H1 (cell line): ENCODE measurements at regions not wholly inside any gene's neighbourhood (a gene's known extent, or its start where the extent isn't known, plus 50 kb on each side); places are given as distances from the start of the nearest gene placed in this dataset.

Experiments
- RAD21 ChIP-seq, 2 experiments: IDR thresholded peaks in 1 of 2; conservative IDR thresholded peaks in 1 of 2; 2 replicates each; pipeline ENCODE4 v1.6.1; 2011; ENCODE audit warnings: low read depth in 2 of 2, low read length in 2 of 2, improper control_type of control experiment in 1 of 2, inconsistent platforms in 1 of 2, mild to moderate bottlenecking in 1 of 2, moderate library complexity in 1 of 2
- TBP ChIP-seq: IDR thresholded peaks from 2 replicates; pipeline ENCODE4 v1.6.1; 2011; ENCODE audit warnings: low read depth, low read length, improper control_type of control experiment

GRCh38 chr5:128757196-128757959 lies 207.9 kb upstream of the SLC27A6 start:
- TF ChIP-seq TBP (no peak), RAD21 (IDR thresholded peaks at IDR 0.05 in 1 of 2, conservative IDR thresholded peaks at IDR 0.05 in 1 of 2; ENCODE audit: low read depth in 2 of 2, low read length in 2 of 2) (no peak)
